GM13976 (cell line): ENCODE measurements at regions not wholly inside any gene's neighbourhood (a gene's known extent, or its start where the extent isn't known, plus 50 kb on each side); places are given as distances from the start of the nearest gene placed in this dataset.

Experiments
- DNase-seq: peaks from one replicate; pipeline ENCODE4 v3.0.0; 2012; ENCODE audit warnings: low spot score
- CTCF ChIP-seq: IDR thresholded peaks from 2 replicates; pipeline ENCODE4 v1.5.1; 2012; ENCODE audit warnings: borderline replicate concordance, mild to moderate bottlenecking; ENCODE audit not compliant: insufficient read depth; ENCODE audit errors: extremely low read depth, missing control alignments, control extremely low read depth
- in situ Hi-C: fragments of 300-500 bp; cut with MboI; formaldehyde crosslinking; loops from one replicate; pipeline ENCODE4 v1.12.0; 2022; ENCODE audit warnings: low sequenced_read_pairs, mixed read lengths, inconsistent platforms; ENCODE audit not compliant: unreplicated experiment

GRCh38 chr2:19244460-19245363 is 113.7 kb downstream of the OSR1 start:
- no peak for DNase-seq
- in situ Hi-C loops: no loop called here
- TF ChIP-seq CTCF: no peak

DNA sequence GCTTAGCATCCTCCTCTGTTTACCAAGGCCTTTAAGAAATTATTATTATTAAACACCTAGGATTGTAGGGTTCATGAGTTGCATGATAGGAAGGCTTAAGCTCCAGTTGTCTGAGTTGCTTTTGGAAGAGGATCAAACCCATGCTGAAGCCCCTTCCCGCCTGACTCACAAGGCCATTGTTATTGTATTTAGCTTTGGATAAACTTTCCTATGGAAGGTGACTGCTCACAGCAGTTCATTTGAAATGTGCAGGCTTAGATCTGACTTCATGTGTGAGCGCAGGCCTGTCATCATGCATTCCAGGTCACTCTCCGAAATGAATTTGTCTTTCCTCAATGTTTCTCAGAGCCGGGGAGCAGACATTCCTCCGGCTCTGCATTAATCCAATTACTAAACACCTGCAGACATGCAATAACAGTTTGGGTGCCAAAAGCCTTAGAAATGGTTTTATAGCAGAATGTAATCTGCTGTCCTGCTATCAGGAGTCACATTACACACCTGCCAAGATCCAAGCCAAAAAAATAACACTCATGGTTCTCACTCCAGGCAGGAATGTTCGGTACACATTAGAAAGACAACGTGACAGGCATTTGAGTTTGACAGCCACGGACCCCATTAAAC is 119.9 kb downstream of the OSR1 start:
- in situ Hi-C loops: no loop called here
- TF ChIP-seq CTCF: no peak
- no peak for DNase-seq

DNA sequence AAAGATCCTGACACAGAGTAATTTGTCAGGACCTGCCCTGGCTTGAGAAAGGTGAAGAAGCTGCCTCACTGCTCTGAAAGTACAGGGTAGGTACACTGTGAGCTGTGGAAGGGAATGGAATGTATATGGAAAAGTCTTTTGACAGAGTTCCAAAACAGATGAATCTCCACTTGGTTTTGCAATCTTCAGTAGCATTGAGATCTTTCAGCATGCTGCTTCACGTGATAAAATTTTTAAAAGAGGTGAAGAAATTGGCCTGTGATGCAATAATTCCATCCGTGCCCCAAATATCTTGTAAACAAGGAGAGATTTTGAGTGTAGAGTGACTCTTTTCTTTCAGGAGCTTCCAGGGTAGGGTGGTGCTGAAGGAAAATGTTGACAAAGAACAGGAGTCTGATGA is 123.1 kb downstream of the OSR1 start:
- no peak for DNase-seq
- no peak for TF ChIP-seq CTCF
- in situ Hi-C loops: no loop called here

DNA sequence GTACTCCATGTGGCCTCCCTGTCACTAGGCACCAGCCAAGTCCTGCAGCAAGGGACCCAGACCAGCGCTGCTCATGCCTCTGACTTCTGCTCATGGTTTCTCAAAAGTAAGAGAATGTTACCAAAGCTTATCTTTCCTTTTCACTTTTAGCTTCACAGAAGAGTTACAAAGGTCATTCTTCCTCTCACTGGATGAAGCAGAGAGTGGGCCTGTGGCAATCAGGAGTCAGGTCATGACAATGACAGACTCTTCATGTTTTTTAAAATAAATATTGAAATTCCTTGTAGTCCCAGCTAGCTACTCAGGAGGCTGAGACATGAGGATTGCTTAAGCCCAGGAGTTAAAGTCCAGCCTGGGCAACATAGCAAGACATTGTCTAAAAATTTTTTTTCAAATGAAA is 126.1 kb downstream of the OSR1 start:
- DNase-seq: no peak
- in situ Hi-C loops: no loop called here
- TF ChIP-seq CTCF: no peak

DNA sequence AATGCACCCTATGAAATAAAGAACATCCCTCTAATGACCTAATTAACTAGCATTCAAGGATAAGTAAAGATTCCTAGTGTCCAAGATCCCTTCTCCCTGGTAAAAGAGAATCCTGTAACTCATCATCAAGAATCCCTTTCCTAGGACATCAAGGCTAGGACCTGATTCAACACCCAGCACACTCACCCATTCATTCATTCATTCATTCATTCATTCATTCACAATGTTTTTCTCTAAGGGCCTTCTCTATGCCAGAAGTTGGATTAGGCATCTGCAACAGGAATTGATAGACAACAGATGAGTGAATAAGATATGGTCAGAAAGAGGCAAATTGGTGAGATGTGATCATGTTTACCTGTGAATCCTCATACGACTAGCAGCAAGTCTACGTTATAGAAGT is 126.8 kb downstream of the OSR1 start:
- no peak for TF ChIP-seq CTCF
- DNase-seq: no peak
- in situ Hi-C loops: no loop called here

- TF ChIP-seq CTCF: no peak
- no peak for DNase-seq
- in situ Hi-C loops: no loop called here
Observed at GRCh38 chr2:19230626-19231025, 127.8 kb downstream of the OSR1 start.
